ENCODE measurements at regions not wholly inside any gene's neighbourhood (a gene's known extent, or its start where the extent isn't known, plus 50 kb on each side); places are given as distances from the start of the nearest gene placed in this dataset.

DNA sequence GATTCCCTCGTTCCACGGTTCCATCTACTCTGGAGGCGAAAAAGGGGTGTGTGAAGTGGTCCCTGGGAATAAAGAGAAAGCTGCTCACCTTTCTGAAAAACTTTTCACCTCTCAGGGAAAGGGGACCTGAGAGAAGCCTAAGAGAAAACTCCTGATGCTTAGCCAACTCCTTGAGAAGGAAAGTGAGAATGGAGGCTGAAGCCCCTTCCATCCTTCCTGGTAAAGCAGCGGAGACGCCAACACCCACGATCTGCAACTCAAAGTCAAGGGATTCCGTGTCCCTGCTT lies 110.0 kb downstream of the ARF6 start:
- Histone ChIP-seq H3K36me3 (no peaks in the 10 kb centered on the region), H3K4me1 (replicated peaks) (peaks cover 20% of the 10 kb centered on the region), H3K9me3 (no peaks in the 10 kb centered on the region), H3K27me3 (replicated peaks; ENCODE audit: insufficient read depth) (no peaks in the 10 kb centered on the region), H3K4me3 (peak overlapping the region; percentile 30 to 52), H3K27ac (peak overlapping the region; percentile 87 to 90)
- no peak for DNase-seq (ENCODE audit: low spot score)
- WGBS: 20% methylated on average over 7 of the region's 7 CpGs
- intact Hi-C loops (cut with DNase I): loop anchor here (5.0 kb wide), 1 partner anchor 111 kb away; the partner anchor contains the start of gene ARF6
- TF ChIP-seq POLR2AphosphoS5 (IDR thresholded peaks at IDR 0.05): no peak
- TF ChIP-seq POLR2A (IDR thresholded peaks at IDR 0.05): no peak
- TF ChIP-seq, protein P1, sequence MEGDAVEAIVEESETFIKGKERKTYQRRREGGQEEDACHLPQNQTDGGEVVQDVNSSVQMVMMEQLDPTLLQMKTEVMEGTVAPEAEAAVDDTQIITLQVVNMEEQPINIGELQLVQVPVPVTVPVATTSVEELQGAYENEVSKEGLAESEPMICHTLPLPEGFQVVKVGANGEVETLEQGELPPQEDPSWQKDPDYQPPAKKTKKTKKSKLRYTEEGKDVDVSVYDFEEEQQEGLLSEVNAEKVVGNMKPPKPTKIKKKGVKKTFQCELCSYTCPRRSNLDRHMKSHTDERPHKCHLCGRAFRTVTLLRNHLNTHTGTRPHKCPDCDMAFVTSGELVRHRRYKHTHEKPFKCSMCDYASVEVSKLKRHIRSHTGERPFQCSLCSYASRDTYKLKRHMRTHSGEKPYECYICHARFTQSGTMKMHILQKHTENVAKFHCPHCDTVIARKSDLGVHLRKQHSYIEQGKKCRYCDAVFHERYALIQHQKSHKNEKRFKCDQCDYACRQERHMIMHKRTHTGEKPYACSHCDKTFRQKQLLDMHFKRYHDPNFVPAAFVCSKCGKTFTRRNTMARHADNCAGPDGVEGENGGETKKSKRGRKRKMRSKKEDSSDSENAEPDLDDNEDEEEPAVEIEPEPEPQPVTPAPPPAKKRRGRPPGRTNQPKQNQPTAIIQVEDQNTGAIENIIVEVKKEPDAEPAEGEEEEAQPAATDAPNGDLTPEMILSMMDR (IDR thresholded peaks at IDR 0.05): no peak

DNA sequence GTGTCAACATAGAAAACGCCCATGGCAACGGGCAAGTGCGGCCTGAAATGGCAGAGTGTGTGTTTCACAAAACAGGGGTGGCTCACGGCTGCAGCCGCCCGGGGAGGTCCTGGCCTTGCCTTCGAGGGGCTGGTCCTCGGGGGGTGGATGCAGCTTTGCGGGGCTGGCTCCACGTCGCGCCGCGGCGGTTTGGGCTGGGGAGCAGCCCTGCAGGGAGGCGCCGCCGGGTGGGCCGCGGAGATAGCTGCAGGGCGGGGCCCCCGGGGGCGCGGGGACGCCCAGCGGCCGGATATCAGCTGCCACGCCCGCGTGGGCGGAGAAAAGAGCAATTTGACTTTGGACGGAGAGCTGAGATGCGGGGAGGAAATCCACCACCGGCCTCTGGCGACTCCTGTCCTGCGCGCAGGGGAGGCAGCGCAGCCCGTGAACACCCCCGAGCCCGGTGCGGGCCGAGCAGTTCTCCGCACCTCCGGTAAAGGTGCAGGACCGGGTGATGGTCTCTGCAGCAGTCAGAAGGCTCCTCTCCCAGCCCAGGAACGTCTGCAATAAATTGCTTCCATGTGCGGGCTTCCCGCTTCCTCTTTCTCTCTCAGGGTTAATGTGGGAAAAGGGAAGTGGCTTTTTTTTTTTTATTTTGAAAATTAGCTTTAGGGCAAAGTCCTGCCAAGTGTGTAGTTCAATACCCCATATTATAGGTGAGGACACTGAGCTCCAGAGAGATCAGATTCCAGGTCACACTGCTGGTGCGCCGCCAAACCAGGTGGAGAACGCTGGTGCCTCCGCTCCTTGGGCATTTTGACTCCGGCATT lies 110.5 kb downstream of the ARF6 start:
- peak overlapping the region; percentile 30 to 52 for H3K4me3 ChIP-seq

DNA sequence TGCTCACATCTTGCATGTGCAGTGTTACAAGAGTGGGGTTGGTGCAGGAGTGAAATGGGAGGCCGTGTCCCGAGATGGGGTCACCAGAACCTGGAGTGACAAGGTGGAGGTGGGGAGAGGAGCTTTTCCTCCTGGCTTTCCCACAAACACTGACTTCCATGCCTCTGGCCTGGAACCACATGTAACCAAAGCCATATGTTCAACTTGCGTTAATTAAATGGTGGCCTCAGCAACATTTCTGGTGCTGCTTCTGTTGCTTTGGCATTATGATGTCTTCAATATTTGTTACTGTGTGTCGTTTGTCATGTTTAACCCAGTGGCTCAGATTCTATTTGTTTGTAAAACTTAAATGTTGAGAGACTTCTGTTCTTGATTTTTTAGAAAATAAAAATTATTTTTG lies 110.2 kb downstream of the VCPKMT start:
- intact Hi-C loops (cut with DNase I): no loop called here
- H3K27me3 ChIP-seq (replicated peaks; ENCODE audit: insufficient read depth): no peaks in the 10 kb centered on the region

More for the DNA sequence above, 110.5 kb downstream of the ARF6 start:
- no peaks in the 10 kb centered on the region for H3K27me3 ChIP-seq (replicated peaks; ENCODE audit: insufficient read depth)
- no peaks in the 10 kb centered on the region for H3K9me3 ChIP-seq
- intact Hi-C loops (cut with DNase I): loop anchor here (5.0 kb wide), 1 partner anchor 111 kb away; the partner anchor contains the start of gene ARF6
- TF ChIP-seq, protein P1 (IDR thresholded peaks at IDR 0.05): peak in 3 of 4 experiments; percentile 13 to 47 (median 29)
- TF ChIP-seq POLR2AphosphoS5 (IDR thresholded peaks at IDR 0.05): peak; percentile 10
- TF ChIP-seq POLR2A (IDR thresholded peaks at IDR 0.05): peak; percentile 52
- H3K27ac ChIP-seq: peak overlapping the region; percentile 87 to 90
- H3K36me3 ChIP-seq: no peaks in the 10 kb centered on the region
- WGBS: 4% methylated on average over 48 of the region's 54 CpGs
- peak; percentile 67 for DNase-seq (ENCODE audit: low spot score)
- H3K4me1 ChIP-seq (replicated peaks): peaks cover 20% of the 10 kb centered on the region

DNA sequence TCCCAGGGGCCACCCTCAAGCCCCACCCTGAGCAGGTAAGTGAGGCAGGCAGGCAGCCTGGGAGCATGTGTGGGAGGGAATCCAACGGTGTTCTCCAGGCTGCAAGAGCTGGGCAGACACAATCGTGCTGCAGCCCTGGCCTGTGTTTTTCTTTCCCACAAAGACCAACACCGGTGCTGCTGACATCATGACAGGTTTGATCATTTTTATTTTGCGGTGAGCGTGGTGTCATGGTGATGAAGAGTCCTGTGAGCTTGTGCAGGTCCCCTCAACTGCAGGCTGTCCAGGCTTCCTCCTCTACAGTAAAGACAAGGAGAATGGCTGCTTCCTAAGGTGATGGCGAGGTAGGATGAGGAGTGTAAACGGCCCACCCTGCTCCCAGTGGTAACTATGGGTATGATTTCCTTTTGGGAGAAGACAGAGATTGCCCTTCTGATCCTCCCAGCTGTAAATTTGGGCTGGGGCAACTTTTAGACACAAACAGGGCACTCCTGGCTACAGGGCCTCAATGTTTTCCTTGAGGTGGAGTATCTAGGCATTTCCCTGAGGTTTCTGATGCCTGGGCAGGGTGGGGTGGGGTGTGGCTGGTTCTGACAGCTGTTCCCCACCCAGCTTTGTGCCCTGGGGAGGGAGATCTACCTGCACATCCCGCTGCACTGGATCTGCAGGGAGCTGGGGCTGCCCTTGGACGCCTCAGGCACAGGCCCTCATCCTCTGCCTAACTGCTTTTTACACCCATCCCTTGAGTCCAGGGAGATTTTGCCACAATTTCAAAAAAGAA lies 109.1 kb downstream of the VCPKMT start:
- Histone ChIP-seq H3K9me3 (no peaks in the 10 kb centered on the region), H3K4me1 (replicated peaks) (no peaks in the 10 kb centered on the region), H3K27me3 (replicated peaks; ENCODE audit: insufficient read depth) (no peaks in the 10 kb centered on the region), H3K27ac (no peak overlapping the region), H3K36me3 (no peaks in the 10 kb centered on the region), H3K4me3 (no peak overlapping the region)
- 78% methylated on average over 9 of the region's 9 CpGs for WGBS
- DNase-seq (ENCODE audit: low spot score): no peak
- intact Hi-C loops (cut with DNase I): no loop called here
- TF ChIP-seq POLR2A (IDR thresholded peaks at IDR 0.05) (no peak), POLR2AphosphoS5 (IDR thresholded peaks at IDR 0.05) (no peak)
- TF ChIP-seq, protein P1 (IDR thresholded peaks at IDR 0.05): no peak

More for the DNA sequence above, 110.2 kb downstream of the VCPKMT start:
- Histone ChIP-seq H3K36me3 (no peaks in the 10 kb centered on the region), H3K4me1 (replicated peaks) (no peaks in the 10 kb centered on the region), H3K9me3 (no peaks in the 10 kb centered on the region), H3K4me3 (no peak overlapping the region), H3K27ac (no peak overlapping the region)
- no peak for DNase-seq (ENCODE audit: low spot score)
- WGBS: 94% methylated on average over 4 of the region's 4 CpGs
- TF ChIP-seq POLR2AphosphoS5 (IDR thresholded peaks at IDR 0.05): no peak
- no peak for TF ChIP-seq POLR2A (IDR thresholded peaks at IDR 0.05)
- TF ChIP-seq, protein P1 (IDR thresholded peaks at IDR 0.05): no peak

Data from prostate gland (tissue), 2 donors.